DMS79 treated with DMSO at 0.1 percent for 48 hours (cell line): ENCODE measurements at regions not wholly inside any gene's neighbourhood (a gene's known extent, or its start where the extent isn't known, plus 50 kb on each side); places are given as distances from the start of the nearest gene placed in this dataset.
"Not testable (repeated sequence)": the region's sequence is repeated elsewhere in the genome, so short reads cannot be mapped to it uniquely, and the experiment has no call there.

ENCODE experiments used
- DNase-seq: peaks from one replicate; lab custom pipeline; 2025; lab: John Stamatoyannopoulos, UW

- DNase-seq = no peak
These were observed 57.5 kb upstream of the PLPPR5 start for GRCh38 chr1:99062192-99062591.

- DNase-seq = no peak
These were observed 64.5 kb upstream of the PLPPR5 start for GRCh38 chr1:99069146-99069545.

- DNase-seq = not testable (repeated sequence)
These were observed 73.9 kb upstream of the PLPPR5 start for GRCh38 chr1:99078529-99078928.

GRCh38 chr1:99082366-99082765 lies 77.7 kb upstream of the PLPPR5 start:
- no peak for DNase-seq

GRCh38 chr1:99083338-99083737 lies 78.7 kb upstream of the PLPPR5 start:
- DNase-seq = no peak

GRCh38 chr1:99084562-99084961 lies 79.9 kb upstream of the PLPPR5 start:
- DNase-seq = no peak

- DNase-seq = no peak
These were observed 81.4 kb upstream of the PLPPR5 start for GRCh38 chr1:99086057-99086456.

GRCh38 chr1:99098589-99098988 lies 93.9 kb upstream of the PLPPR5 start:
- no peak for DNase-seq

- DNase-seq = no peak
These were observed 101.6 kb upstream of the PLPPR5 start for GRCh38 chr1:99106274-99106673.

GRCh38 chr1:99107680-99108079 lies 103.0 kb upstream of the PLPPR5 start:
- DNase-seq = no peak

GRCh38 chr1:99110140-99111041 lies 105.7 kb upstream of the PLPPR5 start:
- DNase-seq = no peak

GRCh38 chr1:99115231-99115630 lies 110.6 kb upstream of the PLPPR5 start:
- no peak for DNase-seq

- no peak for DNase-seq
These were observed 114.5 kb upstream of the PLPPR5 start for GRCh38 chr1:99119188-99119587.

- no peak for DNase-seq
These were observed 117.4 kb upstream of the PLPPR5 start for GRCh38 chr1:99122039-99122438.

- DNase-seq = no peak
These were observed 119.3 kb upstream of the PLPPR5 start for GRCh38 chr1:99123936-99124335.

GRCh38 chr1:99131546-99131945 lies 126.9 kb upstream of the PLPPR5 start:
- no peak for DNase-seq

- no peak for DNase-seq
These were observed 129.3 kb upstream of the PLPPR5 start for GRCh38 chr1:99133756-99134500.

- no peak for DNase-seq
These were observed 126.6 kb upstream of the PLPPR4 start for GRCh38 chr1:99137554-99138206.

GRCh38 chr1:99139876-99140275 lies 124.4 kb upstream of the PLPPR4 start:
- no peak for DNase-seq

- DNase-seq = no peak
These were observed 118.0 kb upstream of the PLPPR4 start for GRCh38 chr1:99146129-99146848.

GRCh38 chr1:99149952-99150351 lies 114.3 kb upstream of the PLPPR4 start:
- DNase-seq = no peak

GRCh38 chr1:99152132-99152531 lies 112.2 kb upstream of the PLPPR4 start:
- DNase-seq = no peak
